Spleen (tissue), 11 donors: ENCODE measurements at regions not wholly inside any gene's neighbourhood (a gene's known extent, or its start where the extent isn't known, plus 50 kb on each side); places are given as distances from the start of the nearest gene placed in this dataset.

Experiments
- DNase-seq: peaks from one replicate; pipeline ENCODE4 v3.0.0-alpha.2; 2020
- H3K27ac ChIP-seq, 8 donors: fragments of 200-600 bp; sonication (generic) in 7 of 8; 1 replicate in 4 of 8; 2 replicates in 4 of 8; pipeline versions ENCODE4 v1.5.0 to v1.8.0; 2016 to 2021; ENCODE audit warnings: inconsistent platforms in 4 of 8, mild to moderate bottlenecking in 4 of 8, moderate library complexity in 1 of 8
- H3K27me3 ChIP-seq, 7 donors: fragments of 200-600 bp; sonication (generic) in 6 of 7; replicated peaks in 1 of 7; 1 replicate in 4 of 7; 2 replicates in 3 of 7; pipeline versions ENCODE4 v1.5.0 to v1.8.0; 2016 to 2021; ENCODE audit warnings: inconsistent platforms in 3 of 7, mild to moderate bottlenecking in 1 of 7
- H3K36me3 ChIP-seq, 6 donors: fragments of 200-600 bp; sonication (generic) in 5 of 6; 1 replicate in 4 of 6; 2 replicates in 2 of 6; pipeline versions ENCODE4 v1.5.0 to v1.8.0; 2016 to 2021; ENCODE audit warnings: inconsistent platforms in 2 of 6
- H3K4me1 ChIP-seq, 6 donors: fragments of 200-600 bp; sonication (generic) in 5 of 6; 1 replicate in 3 of 6; 2 replicates in 3 of 6; pipeline versions ENCODE4 v1.5.0 to v1.8.0; 2016 to 2021; ENCODE audit warnings: inconsistent platforms in 3 of 6
- H3K4me3 ChIP-seq, 8 donors: fragments of 200-600 bp; sonication (generic) in 7 of 8; 1 replicate in 4 of 8; 2 replicates in 4 of 8; pipeline versions ENCODE4 v1.5.0 to v1.8.0; 2016 to 2021; ENCODE audit warnings: inconsistent platforms in 4 of 8, mild to moderate bottlenecking in 4 of 8, moderate library complexity in 2 of 8
- H3K9me3 ChIP-seq, 8 donors: fragments of 200-600 bp; sonication (generic) in 7 of 8; 1 replicate in 4 of 8; 2 replicates in 4 of 8; pipeline versions ENCODE4 v1.5.0 to v1.8.0; 2016 to 2021; ENCODE audit warnings: inconsistent platforms in 4 of 8
- CTCF ChIP-seq, 11 experiments: fragments of 200-600 bp in 7 of 11; fragments of 450-650 bp in 4 of 11; sonication (generic) in 4 of 11; IDR thresholded peaks in 8 of 11; conservative IDR thresholded peaks in 3 of 11; 1 replicate in 7 of 11; 2 replicates in 4 of 11; pipeline versions ENCODE4 v1.4.0 to v1.8.0; 2016 to 2021; ENCODE audit warnings: antibody characterized with exemption in 11 of 11, inconsistent platforms in 4 of 11, mild to moderate bottlenecking in 1 of 11
- POLR2A ChIP-seq, 3 donors: fragments of 450-650 bp; IDR thresholded peaks; one replicate each; pipeline ENCODE4 v1.5.1; 2017; ENCODE audit warnings: antibody characterized with exemption in 3 of 3, mild to moderate bottlenecking in 1 of 3
- POLR2AphosphoS5 ChIP-seq, 3 donors: sonication (generic); formaldehyde crosslinking; IDR thresholded peaks; one replicate each; pipeline ENCODE4 v1.5.1; 2017; ENCODE audit warnings: antibody characterized with exemption in 3 of 3
- WGBS, 5 donors: extraction: QIAGEN DNeasy Blood & Tissue Kit in 3 of 5; methylation state at CpG; one replicate each; pipeline versions ENCODE4 v1.1.5 to v1.1.7; 2013 to 2018; 5-methylcytosine and 5-hydroxymethylcytosine counted together
- intact Hi-C: fragments of 100-400 bp; cut with DNase I; formaldehyde crosslinking; loops from one replicate; pipeline ENCODE4 v1.15.0; 2023; ENCODE audit warnings: low total_unique reads
- donor health status: healthy with polysubstance abuse.
- donor health status: DM: no; HTN: no; CAD: no; lungs with moderate emphysema.
- donor health status: DM: no; HTN: no; CAD: no.
- donor health status: Bipolar disorder and iron deficiency.
- donor health status: healthy.
- donor health status: DM: no; HTN: no; CAD: no.
- donor health status: DM: yes; HTN: yes; CAD: no.

DNA sequence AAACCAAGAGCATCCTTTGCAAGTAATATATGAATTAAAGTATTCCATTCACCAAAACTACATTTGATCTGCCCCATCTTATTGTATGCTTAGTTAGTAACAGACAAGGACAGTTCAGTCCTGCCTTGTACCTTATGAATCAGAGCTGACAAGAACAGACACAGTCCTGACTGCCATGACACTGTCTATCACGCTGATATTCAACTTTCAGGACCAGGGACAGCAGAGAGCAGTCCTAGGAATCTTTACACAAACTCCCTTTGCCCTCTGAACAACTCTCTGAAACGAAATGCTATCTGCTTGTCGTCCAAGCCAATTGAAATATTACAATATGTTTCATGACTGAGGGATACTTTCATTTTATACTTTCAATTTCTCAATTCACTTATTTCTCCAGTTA lies 268.6 kb upstream of the VCX start:
- no peaks in the 10 kb centered on the region for H3K36me3 ChIP-seq
- no peaks in the 10 kb centered on the region for H3K9me3 ChIP-seq
- H3K27me3 ChIP-seq, result no peaks in the 10 kb centered on the region
- intact Hi-C loops, result no loop called here
- 1 to 27% (median 6%) methylated on average over 3 of the region's 3 CpGs for WGBS, 5 donors
- H3K4me3 ChIP-seq, result no peak overlapping the region
- DNase-seq, result no peak
- no peak overlapping the region for H3K27ac ChIP-seq
- no peaks in the 10 kb centered on the region for H3K4me1 ChIP-seq
- TF ChIP-seq POLR2A (IDR thresholded peaks at IDR 0.05) (no peak), CTCF (IDR thresholded peaks at IDR 0.05 in 8 of 11, conservative IDR thresholded peaks at IDR 0.05 in 3 of 11) (no peak), POLR2AphosphoS5 (IDR thresholded peaks at IDR 0.05) (no peak)

- 68 to 74% (median 72%) methylated on average over 9 of the region's 9 CpGs for WGBS, 5 donors
- no peaks in the 10 kb centered on the region for H3K36me3 ChIP-seq
These were observed 272.4 kb upstream of the VCX start for GRCh38 chrX:7570432-7571029.

DNA sequence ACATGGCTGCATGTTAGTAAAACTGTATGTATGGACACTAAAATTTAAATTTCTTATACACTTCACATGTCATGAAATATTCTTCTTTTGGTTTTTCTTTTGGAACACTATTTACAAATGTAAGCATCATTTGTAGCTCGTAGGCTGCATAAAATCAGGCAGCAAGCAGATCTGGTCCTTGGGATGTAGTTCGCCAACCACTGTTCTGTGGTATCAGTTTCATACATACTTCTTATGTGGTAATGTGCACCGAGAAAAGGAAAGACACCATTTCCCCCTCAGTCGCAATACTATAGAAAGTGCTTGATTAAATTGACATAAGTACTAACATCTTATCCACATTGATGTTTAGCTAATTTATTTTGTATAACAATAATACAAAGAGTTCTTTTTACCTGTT lies 274.4 kb upstream of the VCX start:
- no peak for DNase-seq
- H3K27me3 ChIP-seq, result no peaks in the 10 kb centered on the region
- no peaks in the 10 kb centered on the region for H3K36me3 ChIP-seq
- H3K27ac ChIP-seq, result no peak overlapping the region
- WGBS, 5 donors, result 80 to 94% (median 82%) methylated on average over 4 of the region's 4 CpGs
- intact Hi-C loops, result no loop called here
- no peak overlapping the region for H3K4me3 ChIP-seq
- H3K4me1 ChIP-seq, result no peaks in the 10 kb centered on the region
- no peaks in the 10 kb centered on the region for H3K9me3 ChIP-seq
- TF ChIP-seq CTCF (IDR thresholded peaks at IDR 0.05 in 8 of 11, conservative IDR thresholded peaks at IDR 0.05 in 3 of 11) (no peak), POLR2A (IDR thresholded peaks at IDR 0.05) (no peak), POLR2AphosphoS5 (IDR thresholded peaks at IDR 0.05) (no peak)

More at GRCh38 chrX:7570432-7571029, 272.4 kb upstream of the VCX start:
- Histone ChIP-seq H3K27ac (no peak overlapping the region), H3K9me3 (no peaks in the 10 kb centered on the region), H3K4me1 (no peaks in the 10 kb centered on the region), H3K27me3 (no peaks in the 10 kb centered on the region), H3K4me3 (no peak overlapping the region)
- TF ChIP-seq POLR2A (IDR thresholded peaks at IDR 0.05) (no peak), POLR2AphosphoS5 (IDR thresholded peaks at IDR 0.05) (no peak), CTCF (IDR thresholded peaks at IDR 0.05 in 8 of 11, conservative IDR thresholded peaks at IDR 0.05 in 3 of 11) (no peak)
- intact Hi-C loops, result no loop called here
- DNase-seq, result no peak

DNA sequence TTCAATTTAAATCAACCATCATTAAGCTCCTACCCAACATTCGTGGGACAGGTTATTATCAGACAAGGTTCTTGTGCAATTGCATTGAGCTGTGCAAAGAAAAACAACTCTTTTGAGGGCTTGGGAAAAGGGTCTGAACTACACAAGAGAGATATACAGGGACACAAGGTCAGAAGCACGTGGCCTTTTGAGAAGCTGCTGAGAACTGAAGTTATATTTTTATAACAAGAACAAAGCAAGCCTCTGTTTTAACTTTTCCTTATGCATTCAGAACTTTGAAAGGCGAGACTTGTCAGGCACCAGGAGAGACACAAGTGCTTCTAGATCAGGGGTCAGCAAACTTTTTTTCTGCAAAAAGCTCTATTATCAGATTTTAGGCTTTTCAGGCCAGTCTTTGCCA lies 274.8 kb upstream of the VCX start:
- WGBS, 5 donors, result 49 to 75% (median 69%) methylated on average over 3 of the region's 3 CpGs
- Histone ChIP-seq H3K27me3 (no peaks in the 10 kb centered on the region), H3K36me3 (no peaks in the 10 kb centered on the region), H3K27ac (no peak overlapping the region), H3K9me3 (no peaks in the 10 kb centered on the region), H3K4me1 (no peaks in the 10 kb centered on the region), H3K4me3 (no peak overlapping the region)
- DNase-seq, result no peak
- intact Hi-C loops, result no loop called here
- no peak for TF ChIP-seq POLR2AphosphoS5 (IDR thresholded peaks at IDR 0.05)
- no peak for TF ChIP-seq CTCF (IDR thresholded peaks at IDR 0.05 in 8 of 11, conservative IDR thresholded peaks at IDR 0.05 in 3 of 11)
- no peak for TF ChIP-seq POLR2A (IDR thresholded peaks at IDR 0.05)
